ENCODE measurements at regions not wholly inside any gene's neighbourhood (a gene's known extent, or its start where the extent isn't known, plus 50 kb on each side); places are given as distances from the start of the nearest gene placed in this dataset.

GRCh38 chr15:95653361-95653805 lies 677.1 kb upstream of the NR2F2 start:
- Histone ChIP-seq H3K4me3 (replicated peaks in 1 of 3; ENCODE audit: insufficient read depth in 1 of 3, low read depth in 2 of 3, low read length in 3 of 3) (no peak overlapping the region), H3K9me3 (ENCODE audit: low read length) (peaks cover 76% of the 10 kb centered on the region), H3K4me2 (ENCODE audit: low read depth, low read length) (no peak overlapping the region), H3K4me1 (ENCODE audit: insufficient read depth, low read length) (no peaks in the 10 kb centered on the region), H3K9ac (ENCODE audit: insufficient read depth, low read depth, low read length) (no peak overlapping the region), H4K20me1 (ENCODE audit: insufficient read depth, low read length) (no peaks in the 10 kb centered on the region), H3K27ac (ENCODE audit: extremely low read length, insufficient read depth, low read length) (no peak overlapping the region), H3K36me3 (replicated peaks in 1 of 2; ENCODE audit: control insufficient read depth in 1 of 2, insufficient read depth in 2 of 2, low read length in 2 of 2) (no peaks in the 10 kb centered on the region), H2AFZ (ENCODE audit: low read length) (no peak overlapping the region), H3K27me3 (ENCODE audit: control insufficient read depth in 1 of 2, insufficient read depth in 2 of 2, low read length in 2 of 2) (no peaks in the 10 kb centered on the region), H3K79me2 (ENCODE audit: insufficient read depth, low read length) (no peaks in the 10 kb centered on the region)
- TF ChIP-seq ZNF839 (CRISPR knock-in tag; IDR thresholded peaks at IDR 0.05; ENCODE audit: borderline replicate concordance) (no peak), ZNF264 (CRISPR knock-in tag; IDR thresholded peaks at IDR 0.05) (no peak), ZBTB21 (CRISPR knock-in tag; IDR thresholded peaks at IDR 0.05) (no peak), ZNF253 (CRISPR knock-in tag; IDR thresholded peaks at IDR 0.05; ENCODE audit: borderline replicate concordance) (no peak), ETV6 (CRISPR knock-in tag; conservative IDR thresholded peaks at IDR 0.05) (no peak), ZNF772 (CRISPR knock-in tag; IDR thresholded peaks at IDR 0.05) (no peak), ZNF704 (CRISPR knock-in tag; IDR thresholded peaks at IDR 0.05; ENCODE audit: borderline replicate concordance) (no peak), GATAD2A (CRISPR knock-in tag; IDR thresholded peaks at IDR 0.05) (no peak), FOSL1 (CRISPR knock-in tag; IDR thresholded peaks at IDR 0.05; ENCODE audit: borderline replicate concordance) (no peak), TAF15 (IDR thresholded peaks at IDR 0.05; ENCODE audit: low read depth, low read length, poor library complexity, severe bottlenecking) (no peak), SPEN (CRISPR knock-in tag; IDR thresholded peaks at IDR 0.05; ENCODE audit: low read depth) (no peak)
- TF ChIP-seq, protein P1, sequence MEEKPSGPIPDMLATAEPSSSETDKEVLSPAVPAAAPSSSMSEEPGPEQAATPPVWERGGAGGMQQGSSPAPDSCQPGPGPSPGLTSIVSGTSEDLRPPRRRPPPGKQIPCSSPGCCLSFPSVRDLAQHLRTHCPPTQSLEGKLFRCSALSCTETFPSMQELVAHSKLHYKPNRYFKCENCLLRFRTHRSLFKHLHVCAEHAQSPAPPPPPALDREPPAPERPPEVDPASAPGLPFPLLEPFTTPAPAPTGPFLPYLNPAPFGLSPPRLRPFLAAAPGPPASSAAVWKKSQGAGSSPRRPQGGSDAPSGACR (CRISPR knock-in tag; IDR thresholded peaks at IDR 0.05), result no peak
- FAIRE-seq (no peak), DNase-seq (ENCODE audit: low spot score) (no peak), ATAC-seq (no peak)
- ChIA-PET CTCF (ENCODE audit: low intra/inter-chr PET ratio, low total read pairs) (no interaction called here), POLR2A (no interaction called here)
- in situ Hi-C loops (cut with HindIII; ENCODE audit: extremely low pct_ligation_motif_present, low pct_unique_long_range_greater_than_20kb) (no loop called here), intact Hi-C loops (cut with micrococcal nuclease; ENCODE audit: unreplicated experiment) (no loop called here)
- BruUV-seq (replicated peaks), result no TSS peak
- WGBS (ENCODE audit: low lambda C conversion rate), result 66% methylated on average over 8 of the region's 8 CpGs
